ENCODE measurements at regions not wholly inside any gene's neighbourhood (a gene's known extent, or its start where the extent isn't known, plus 50 kb on each side); places are given as distances from the start of the nearest gene placed in this dataset.

GRCh38 chr2:199682001-199682400 is 169.0 kb downstream of the FTCDNL1 start:
- BruUV-seq (replicated peaks), result no TSS peak
- CTCF ChIA-PET, result no interaction called here
- Mint-ChIP-seq H3K36me3 (ENCODE audit: insufficient read depth, unreplicated experiment) (peaks cover 6% of the 10 kb centered on the region), H3K4me1 (ENCODE audit: low read depth, unreplicated experiment) (peaks cover 7% of the 10 kb centered on the region), H3K27me3 (ENCODE audit: insufficient read depth, unreplicated experiment) (peaks cover 4% of the 10 kb centered on the region), H3K4me3 (ENCODE audit: unreplicated experiment) (no peak overlapping the region), H3K9me3 (ENCODE audit: unreplicated experiment) (no peaks in the 10 kb centered on the region), H3K27ac (ENCODE audit: unreplicated experiment) (no peak overlapping the region)
- intact Hi-C loops (cut with micrococcal nuclease; ENCODE audit: unreplicated experiment), result no loop called here
- Histone ChIP-seq H3K27me3 (replicated peaks; ENCODE audit: control insufficient read depth, insufficient read depth, low read length) (no peaks in the 10 kb centered on the region; the same call in 1 of the 2 replicates), H3K4me1 (peaks cover 3% of the 10 kb centered on the region; the same call in 1 of the 2 replicates), H3K36me3 (ENCODE audit: control insufficient read depth, insufficient read depth, low read length) (no peaks in the 10 kb centered on the region), H3K9me3 (no peaks in the 10 kb centered on the region), H3K4me3 (ENCODE audit: low read depth, low read length) (no peak overlapping the region)
- DNase-seq, result no peak
- POLR2A ChIA-PET, result no interaction called here
- no peak for TF ChIP-seq CTCF (IDR thresholded peaks at IDR 0.05; ENCODE audit: insufficient read depth in 1 of 2, low read depth in 1 of 2, low read length in 1 of 2, severe bottlenecking in 1 of 2, unreplicated experiment in 1 of 2)

DNA sequence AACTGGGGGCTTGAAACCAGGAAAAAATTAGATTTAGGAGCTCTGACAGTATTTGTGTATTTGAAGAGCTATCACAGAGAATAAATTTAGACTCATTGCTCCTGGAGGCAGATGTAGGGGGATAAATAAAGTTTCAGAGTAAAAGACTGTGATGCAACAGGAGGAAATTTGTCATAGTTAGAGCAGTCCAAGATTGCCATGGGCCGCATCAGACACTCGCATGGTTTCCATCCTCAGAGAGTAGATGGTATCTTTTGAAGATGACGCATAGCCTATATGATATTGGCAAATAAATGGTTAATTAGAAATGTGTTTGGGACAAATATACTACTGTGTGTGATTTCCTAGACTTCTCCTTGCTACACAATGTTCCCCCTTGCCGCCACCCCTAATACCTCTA is 170.5 kb downstream of the FTCDNL1 start:
- intact Hi-C loops (cut with micrococcal nuclease; ENCODE audit: unreplicated experiment), result no loop called here
- H3K9me3 ChIP-seq, result no peaks in the 10 kb centered on the region
- Mint-ChIP-seq H3K4me3 (ENCODE audit: unreplicated experiment) (no peak overlapping the region), H3K27ac (ENCODE audit: unreplicated experiment) (no peak overlapping the region), H3K36me3 (ENCODE audit: insufficient read depth, unreplicated experiment) (peaks cover 5% of the 10 kb centered on the region), H3K4me1 (ENCODE audit: low read depth, unreplicated experiment) (peaks cover 7% of the 10 kb centered on the region), H3K9me3 (ENCODE audit: unreplicated experiment) (no peaks in the 10 kb centered on the region), H3K27me3 (ENCODE audit: insufficient read depth, unreplicated experiment) (peaks cover 3% of the 10 kb centered on the region)
- no peak for TF ChIP-seq CTCF (IDR thresholded peaks at IDR 0.05; ENCODE audit: insufficient read depth in 1 of 2, low read depth in 1 of 2, low read length in 1 of 2, severe bottlenecking in 1 of 2, unreplicated experiment in 1 of 2)
- ChIA-PET CTCF (no interaction called here), POLR2A (no interaction called here)
- H3K4me3 ChIP-seq (ENCODE audit: low read depth, low read length), result no peak overlapping the region
- DNase-seq, result no peak
- BruUV-seq (replicated peaks), result no TSS peak
- no peaks in the 10 kb centered on the region for H3K36me3 ChIP-seq (ENCODE audit: control insufficient read depth, insufficient read depth, low read length)
- no peaks in the 10 kb centered on the region; the same call in 1 of the 2 replicates for H3K27me3 ChIP-seq (replicated peaks; ENCODE audit: control insufficient read depth, insufficient read depth, low read length)
- peaks cover 3% of the 10 kb centered on the region; the same call in 1 of the 2 replicates for H3K4me1 ChIP-seq

- Mint-ChIP-seq H3K27ac (ENCODE audit: unreplicated experiment) (no peak overlapping the region), H3K27me3 (ENCODE audit: insufficient read depth, unreplicated experiment) (peaks cover 2% of the 10 kb centered on the region), H3K4me3 (ENCODE audit: unreplicated experiment) (no peak overlapping the region), H3K4me1 (ENCODE audit: low read depth, unreplicated experiment) (peaks cover 7% of the 10 kb centered on the region), H3K9me3 (ENCODE audit: unreplicated experiment) (no peaks in the 10 kb centered on the region), H3K36me3 (ENCODE audit: insufficient read depth, unreplicated experiment) (no peaks in the 10 kb centered on the region)
- no peak for DNase-seq
- no TSS peak for BruUV-seq (replicated peaks)
- POLR2A ChIA-PET, result no interaction called here
- Histone ChIP-seq H3K4me1 (peaks cover 3% of the 10 kb centered on the region; the same call in 1 of the 2 replicates), H3K36me3 (ENCODE audit: control insufficient read depth, insufficient read depth, low read length) (no peaks in the 10 kb centered on the region), H3K9me3 (no peaks in the 10 kb centered on the region), H3K27me3 (replicated peaks; ENCODE audit: control insufficient read depth, insufficient read depth, low read length) (no peaks in the 10 kb centered on the region; the same call in 1 of the 2 replicates), H3K4me3 (ENCODE audit: low read depth, low read length) (no peak overlapping the region)
- no peak for TF ChIP-seq CTCF (IDR thresholded peaks at IDR 0.05; ENCODE audit: insufficient read depth in 1 of 2, low read depth in 1 of 2, low read length in 1 of 2, severe bottlenecking in 1 of 2, unreplicated experiment in 1 of 2)
- CTCF ChIA-PET, result no interaction called here
- intact Hi-C loops (cut with micrococcal nuclease; ENCODE audit: unreplicated experiment), result no loop called here
Measured at GRCh38 chr2:199679883-199680282, 171.1 kb downstream of the FTCDNL1 start.

All from Caco-2 (cell line).